Upper lobe of right lung (tissue), 1 donor: ENCODE measurements at regions not wholly inside any gene's neighbourhood (a gene's known extent, or its start where the extent isn't known, plus 50 kb on each side); places are given as distances from the start of the nearest gene placed in this dataset.
A peak's percentile ranks its signal among the peaks of the same experiment; 100 is the strongest.

ENCODE experiments used
- ATAC-seq: fragments of 200-7000 bp; cut with Tn5 transposase; one replicate; pipeline ENCODE4 v1.9.1; 2020; ENCODE audit warnings: mild to moderate bottlenecking, moderate library complexity
- DNase-seq: peaks from one replicate; pipeline ENCODE4 v3.0.0-alpha.2; 2020
- H3K27ac ChIP-seq: fragments of 200-600 bp; one replicate; pipeline ENCODE4 v1.8.0; 2022
- H3K27me3 ChIP-seq: fragments of 200-600 bp; one replicate; pipeline ENCODE4 v1.8.0; 2022; ENCODE audit warnings: mild to moderate bottlenecking
- H3K36me3 ChIP-seq: fragments of 200-600 bp; one replicate; pipeline ENCODE4 v1.8.0; 2022
- H3K4me1 ChIP-seq: fragments of 200-600 bp; one replicate; pipeline ENCODE4 v1.8.0; 2022
- H3K4me3 ChIP-seq: fragments of 200-600 bp; one replicate; pipeline ENCODE4 v1.8.0; 2022; ENCODE audit warnings: mild to moderate bottlenecking
- H3K9me3 ChIP-seq: fragments of 200-600 bp; one replicate; pipeline ENCODE4 v1.8.0; 2022
- CTCF ChIP-seq: fragments of 200-600 bp; IDR thresholded peaks from one replicate; pipeline ENCODE4 v1.8.0; 2022; ENCODE audit warnings: antibody characterized with exemption
- intact Hi-C: fragments of 100-400 bp; cut with DNase I; formaldehyde crosslinking; loops from one replicate; pipeline ENCODE4 v1.11.0; 2022
- donor health status: DM: no; HTN: yes; CAD: no; lungs with severe emphysema.

GRCh38 chr5:123681061-123681460, 169.1 kb downstream of the CSNK1G3 start:
- no peaks in the 10 kb centered on the region for H3K9me3 ChIP-seq
- TF ChIP-seq CTCF: no peak
- no peaks in the 10 kb centered on the region for H3K4me1 ChIP-seq
- no peak overlapping the region for H3K27ac ChIP-seq
- H3K27me3 ChIP-seq: no peaks in the 10 kb centered on the region
- DNase-seq (no peak), ATAC-seq (no peak)
- H3K4me3 ChIP-seq: no peak overlapping the region
- no peaks in the 10 kb centered on the region for H3K36me3 ChIP-seq
- intact Hi-C loops: no loop called here

GRCh38 chr5:123673107-123673506, 161.1 kb downstream of the CSNK1G3 start:
- no peak overlapping the region for H3K27ac ChIP-seq
- no peaks in the 10 kb centered on the region for H3K36me3 ChIP-seq
- DNase-seq (no peak), ATAC-seq (no peak)
- no peaks in the 10 kb centered on the region for H3K27me3 ChIP-seq
- H3K9me3 ChIP-seq: no peaks in the 10 kb centered on the region
- H3K4me1 ChIP-seq: peaks cover 4% of the 10 kb centered on the region
- H3K4me3 ChIP-seq: no peak overlapping the region
- TF ChIP-seq CTCF: no peak
- intact Hi-C loops: no loop called here

- no peak for TF ChIP-seq CTCF
- H3K4me3 ChIP-seq: no peak overlapping the region
- no peak overlapping the region for H3K27ac ChIP-seq
- no peaks in the 10 kb centered on the region for H3K27me3 ChIP-seq
- intact Hi-C loops: no loop called here
- no peaks in the 10 kb centered on the region for H3K36me3 ChIP-seq
- ATAC-seq: no peak
- H3K4me1 ChIP-seq: peaks cover 4% of the 10 kb centered on the region
- DNase-seq: no peak
- H3K9me3 ChIP-seq: no peaks in the 10 kb centered on the region
Observed at GRCh38 chr5:123671711-123672456, 159.9 kb downstream of the CSNK1G3 start.

GRCh38 chr5:123671042-123671441, 159.1 kb downstream of the CSNK1G3 start:
- peak; percentile 82 for TF ChIP-seq CTCF
- Histone ChIP-seq H3K4me1 (peaks cover 4% of the 10 kb centered on the region), H3K27me3 (no peaks in the 10 kb centered on the region), H3K4me3 (no peak overlapping the region), H3K9me3 (no peaks in the 10 kb centered on the region), H3K36me3 (no peaks in the 10 kb centered on the region), H3K27ac (no peak overlapping the region)
- DNase-seq: no peak
- intact Hi-C loops: no loop called here
- ATAC-seq: peak; percentile 43
